PC-3 (cell line): ENCODE measurements at regions not wholly inside any gene's neighbourhood (a gene's known extent, or its start where the extent isn't known, plus 50 kb on each side); places are given as distances from the start of the nearest gene placed in this dataset.

Experiments used
- CTCF ChIP-seq: fragments of 300-600 bp; sonication (generic); conservative IDR thresholded peaks from 2 replicates; pipeline ENCODE4 v1.5.1; 2017; ENCODE audit warnings: antibody characterized with exemption, low read depth, mild to moderate bottlenecking, low read length
- EZH2 ChIP-seq: fragments of 300-600 bp; sonication (generic); IDR thresholded peaks from one replicate; pipeline ENCODE4 v1.6.1; 2017; ENCODE audit warnings: antibody characterized with exemption, mild to moderate bottlenecking, low read length; ENCODE audit not compliant: unreplicated experiment
- EZH2phosphoT487 ChIP-seq: fragments of 300-600 bp; sonication (generic); IDR thresholded peaks from 2 replicates; pipeline ENCODE4 v1.6.1; 2018; ENCODE audit warnings: mild to moderate bottlenecking, antibody characterized with exemption, low read length, borderline replicate concordance

GRCh38 chr6:105747823-105748405, 338.2 kb upstream of the PRDM1 start:
- TF ChIP-seq CTCF (no peak), EZH2 (no peak), EZH2phosphoT487 (no peak)
